ENCODE measurements at regions not wholly inside any gene's neighbourhood (a gene's known extent, or its start where the extent isn't known, plus 50 kb on each side); places are given as distances from the start of the nearest gene placed in this dataset.
"Not testable (repeated sequence)": the region's sequence is repeated elsewhere in the genome, so short reads cannot be mapped to it uniquely, and the experiment has no call there.

- WGBS, 2 experiments (ENCODE audit: insufficient coverage in 2 of 2), result 100% methylated on average over 1 of the region's 1 CpG
- no peaks in the 10 kb centered on the region for H3K4me1 ChIP-seq (ENCODE audit: control insufficient read depth, insufficient read depth, low read length, poor library complexity, severe bottlenecking)
- H3K27ac ChIP-seq (ENCODE audit: low read depth, low read length, severe bottlenecking), result no peak overlapping the region
- H3K9me3 ChIP-seq (ENCODE audit: control insufficient read depth, low read length), result no peaks in the 10 kb centered on the region
- no peak overlapping the region for H3K4me3 ChIP-seq (ENCODE audit: extremely low read depth, insufficient read depth, low read length, poor library complexity, severe bottlenecking)
- no peaks in the 10 kb centered on the region for H3K36me3 ChIP-seq (ENCODE audit: control insufficient read depth, insufficient read depth, low read length)
Measured at GRCh38 chr11:87840786-87841185, 334.5 kb downstream of the RAB38 start.

DNA sequence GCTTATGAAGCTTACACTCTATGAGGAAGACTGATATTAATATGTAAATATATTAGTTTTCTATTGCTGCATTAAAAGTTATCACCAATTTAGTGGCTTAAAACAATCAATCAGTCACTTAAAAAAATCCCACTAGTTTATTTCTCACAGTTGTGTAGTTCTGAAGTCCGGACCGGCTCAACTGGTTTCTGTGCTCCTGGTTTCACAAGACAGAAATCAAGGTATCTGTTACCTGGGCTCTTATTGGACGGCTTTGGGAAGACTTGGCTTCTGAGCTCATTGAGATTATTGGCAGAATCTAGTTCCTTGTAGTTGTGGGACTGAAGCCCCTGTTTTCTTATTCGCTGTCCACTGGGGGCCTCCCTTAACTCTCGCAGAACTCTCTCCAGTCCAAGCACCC, 343.0 kb downstream of the RAB38 start:
- Histone ChIP-seq H3K27ac (ENCODE audit: low read depth, low read length, severe bottlenecking) (no peak overlapping the region), H3K4me1 (ENCODE audit: control insufficient read depth, insufficient read depth, low read length, poor library complexity, severe bottlenecking) (no peaks in the 10 kb centered on the region), H3K36me3 (ENCODE audit: control insufficient read depth, insufficient read depth, low read length) (no peaks in the 10 kb centered on the region), H3K9me3 (ENCODE audit: control insufficient read depth, low read length) (no peaks in the 10 kb centered on the region), H3K4me3 (ENCODE audit: extremely low read depth, insufficient read depth, low read length, poor library complexity, severe bottlenecking) (no peak overlapping the region)
- WGBS, 2 experiments (ENCODE audit: insufficient coverage in 2 of 2), result 100% methylated on average over 5 of the region's 5 CpGs

- Histone ChIP-seq H3K4me1 (ENCODE audit: control insufficient read depth, insufficient read depth, low read length, poor library complexity, severe bottlenecking) (no peaks in the 10 kb centered on the region), H3K27ac (ENCODE audit: low read depth, low read length, severe bottlenecking) (no peak overlapping the region), H3K9me3 (ENCODE audit: control insufficient read depth, low read length) (no peaks in the 10 kb centered on the region), H3K36me3 (ENCODE audit: control insufficient read depth, insufficient read depth, low read length) (no peaks in the 10 kb centered on the region), H3K4me3 (ENCODE audit: extremely low read depth, insufficient read depth, low read length, poor library complexity, severe bottlenecking) (no peak overlapping the region)
- WGBS, 2 experiments (ENCODE audit: insufficient coverage in 2 of 2), result 83 to 92% methylated on average over 2 to 3 of the region's 3 CpGs
Measured at GRCh38 chr11:87820011-87820410, 355.2 kb downstream of the RAB38 start.

DNA sequence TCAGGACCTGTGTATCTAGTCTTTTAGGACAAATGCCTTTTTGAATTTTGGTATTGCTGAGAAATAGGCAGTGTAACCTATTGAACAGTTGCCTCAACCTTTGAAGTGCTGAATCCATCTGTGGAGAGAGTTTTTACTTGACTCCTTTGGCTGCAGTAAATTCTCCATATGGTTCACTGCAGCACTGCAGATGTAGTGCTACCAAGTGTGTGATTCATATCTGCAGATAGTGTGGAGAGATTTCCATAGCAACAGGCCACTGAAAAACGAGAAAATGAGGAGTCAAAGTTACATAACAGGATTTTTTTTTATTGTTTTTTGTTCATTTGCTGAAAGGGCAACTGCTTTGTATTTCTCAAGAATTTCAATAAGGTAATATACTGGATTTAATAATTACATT, 356.1 kb downstream of the RAB38 start:
- no peak overlapping the region for H3K27ac ChIP-seq (ENCODE audit: low read depth, low read length, severe bottlenecking)
- no peaks in the 10 kb centered on the region for H3K4me1 ChIP-seq (ENCODE audit: control insufficient read depth, insufficient read depth, low read length, poor library complexity, severe bottlenecking)
- no peaks in the 10 kb centered on the region for H3K9me3 ChIP-seq (ENCODE audit: control insufficient read depth, low read length)
- no peaks in the 10 kb centered on the region for H3K36me3 ChIP-seq (ENCODE audit: control insufficient read depth, insufficient read depth, low read length)
- no CpG with 5 or more reads among the region's 1 CpG for WGBS, 2 experiments (ENCODE audit: insufficient coverage in 2 of 2)
- H3K4me3 ChIP-seq (ENCODE audit: extremely low read depth, insufficient read depth, low read length, poor library complexity, severe bottlenecking), result no peak overlapping the region

DNA sequence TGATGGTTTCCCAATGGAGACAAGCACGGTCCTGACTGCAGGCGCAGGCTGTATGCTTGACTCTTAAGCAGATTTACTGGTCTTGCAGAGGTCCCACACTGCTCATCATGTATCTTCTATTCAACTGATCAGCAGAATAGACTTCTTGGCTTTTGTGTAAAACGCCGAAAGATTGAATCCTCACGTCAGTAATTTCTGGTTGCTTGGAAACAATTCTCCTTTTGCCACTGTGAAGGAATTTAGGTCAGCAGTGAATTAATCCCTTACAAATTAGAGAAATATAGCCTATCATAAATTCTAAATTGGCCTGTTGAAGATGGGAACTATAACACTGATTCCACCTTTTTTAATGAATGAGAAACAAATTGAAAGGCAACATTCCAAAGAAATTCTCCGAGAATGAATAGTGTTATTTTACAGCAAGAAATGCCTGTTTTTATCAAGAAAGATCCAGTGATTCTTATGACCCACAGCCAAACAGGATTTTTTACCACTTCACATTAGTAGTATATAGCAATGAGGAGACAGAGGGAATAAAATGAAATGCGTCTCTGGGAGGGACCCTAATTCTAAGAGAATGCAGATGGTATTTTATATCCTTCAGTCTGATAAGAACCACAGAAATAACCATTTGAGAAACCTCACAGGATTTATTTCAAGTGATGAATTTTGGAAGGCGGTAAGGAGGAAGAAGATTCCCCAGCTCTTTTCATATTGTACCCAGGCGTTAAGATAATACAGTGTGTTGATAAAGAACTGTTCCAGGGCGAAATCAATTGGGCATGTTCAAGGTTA, 362.5 kb downstream of the RAB38 start:
- 50 to 73% methylated on average over 2 to 5 of the region's 10 CpGs for WGBS, 2 experiments (ENCODE audit: insufficient coverage in 2 of 2)
- H3K36me3 ChIP-seq (ENCODE audit: control insufficient read depth, insufficient read depth, low read length), result no peaks in the 10 kb centered on the region
- no peaks in the 10 kb centered on the region for H3K4me1 ChIP-seq (ENCODE audit: control insufficient read depth, insufficient read depth, low read length, poor library complexity, severe bottlenecking)
- H3K27ac ChIP-seq (ENCODE audit: low read depth, low read length, severe bottlenecking), result no peak overlapping the region
- no peak overlapping the region for H3K4me3 ChIP-seq (ENCODE audit: extremely low read depth, insufficient read depth, low read length, poor library complexity, severe bottlenecking)
- no peaks in the 10 kb centered on the region for H3K9me3 ChIP-seq (ENCODE audit: control insufficient read depth, low read length)

GRCh38 chr11:87810486-87810885, 364.8 kb downstream of the RAB38 start:
- Histone ChIP-seq H3K4me1 (ENCODE audit: control insufficient read depth, insufficient read depth, low read length, poor library complexity, severe bottlenecking) (no peaks in the 10 kb centered on the region), H3K36me3 (ENCODE audit: control insufficient read depth, insufficient read depth, low read length) (no peaks in the 10 kb centered on the region), H3K9me3 (ENCODE audit: control insufficient read depth, low read length) (no peaks in the 10 kb centered on the region), H3K27ac (ENCODE audit: low read depth, low read length, severe bottlenecking) (no peak overlapping the region), H3K4me3 (ENCODE audit: extremely low read depth, insufficient read depth, low read length, poor library complexity, severe bottlenecking) (no peak overlapping the region)
- WGBS, 2 experiments (ENCODE audit: insufficient coverage in 2 of 2), result 92 to 100% methylated on average over 1 to 3 of the region's 4 CpGs

DNA sequence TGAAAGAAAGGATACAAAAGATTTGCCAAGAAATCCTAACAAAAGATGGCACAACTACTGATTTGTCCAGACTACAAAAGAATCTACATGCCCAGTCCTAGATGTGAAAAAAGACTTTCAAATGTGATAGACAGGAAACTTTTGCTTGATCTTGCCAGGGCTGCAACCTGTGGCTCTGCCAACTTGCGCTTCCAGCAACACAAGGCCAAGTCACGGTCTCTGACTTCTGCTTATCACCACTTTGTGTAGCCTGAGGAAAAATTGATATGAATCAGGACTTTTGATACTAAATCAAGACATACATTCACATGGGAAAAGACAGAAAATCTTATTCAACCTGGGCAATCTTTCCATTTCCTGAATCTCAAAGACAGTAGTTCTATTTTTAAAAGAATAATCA, 366.0 kb downstream of the RAB38 start:
- WGBS, 2 experiments (ENCODE audit: insufficient coverage in 2 of 2), result 83 to 100% methylated on average over 1 of the region's 2 CpGs
- Histone ChIP-seq H3K27ac (ENCODE audit: low read depth, low read length, severe bottlenecking) (no peak overlapping the region), H3K4me1 (ENCODE audit: control insufficient read depth, insufficient read depth, low read length, poor library complexity, severe bottlenecking) (no peaks in the 10 kb centered on the region), H3K36me3 (ENCODE audit: control insufficient read depth, insufficient read depth, low read length) (no peaks in the 10 kb centered on the region), H3K9me3 (ENCODE audit: control insufficient read depth, low read length) (no peaks in the 10 kb centered on the region), H3K4me3 (ENCODE audit: extremely low read depth, insufficient read depth, low read length, poor library complexity, severe bottlenecking) (no peak overlapping the region)

- no peak overlapping the region for H3K27ac ChIP-seq (ENCODE audit: low read depth, low read length, severe bottlenecking)
- H3K4me3 ChIP-seq (ENCODE audit: extremely low read depth, insufficient read depth, low read length, poor library complexity, severe bottlenecking), result no peak overlapping the region
- no peaks in the 10 kb centered on the region for H3K36me3 ChIP-seq (ENCODE audit: control insufficient read depth, insufficient read depth, low read length)
- H3K9me3 ChIP-seq (ENCODE audit: control insufficient read depth, low read length), result no peaks in the 10 kb centered on the region
- no peaks in the 10 kb centered on the region for H3K4me1 ChIP-seq (ENCODE audit: control insufficient read depth, insufficient read depth, low read length, poor library complexity, severe bottlenecking)
Measured at GRCh38 chr11:87804176-87804575, 371.1 kb downstream of the RAB38 start.

DNA sequence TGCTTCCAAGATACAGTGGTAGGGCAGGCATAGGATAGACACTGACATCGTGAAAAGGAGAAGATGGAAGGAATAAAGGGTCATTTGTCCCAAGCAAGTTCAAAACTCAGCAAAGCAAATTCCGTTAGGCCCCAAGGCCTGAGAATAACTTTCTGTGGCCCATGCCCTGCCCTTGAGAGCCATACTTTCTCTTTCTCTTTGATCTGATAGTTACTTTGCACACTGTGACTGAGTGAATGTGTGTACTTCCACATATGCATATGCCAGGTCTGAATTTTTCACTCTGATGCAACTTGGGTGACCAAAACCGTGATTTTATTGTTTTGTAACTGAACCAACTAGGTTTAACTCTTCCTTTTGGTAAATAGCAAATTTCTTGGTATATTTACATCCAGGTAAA, 371.5 kb downstream of the RAB38 start:
- Histone ChIP-seq H3K9me3 (ENCODE audit: control insufficient read depth, low read length) (no peaks in the 10 kb centered on the region), H3K27ac (ENCODE audit: low read depth, low read length, severe bottlenecking) (no peak overlapping the region), H3K36me3 (ENCODE audit: control insufficient read depth, insufficient read depth, low read length) (no peaks in the 10 kb centered on the region), H3K4me3 (ENCODE audit: extremely low read depth, insufficient read depth, low read length, poor library complexity, severe bottlenecking) (no peak overlapping the region), H3K4me1 (ENCODE audit: control insufficient read depth, insufficient read depth, low read length, poor library complexity, severe bottlenecking) (no peaks in the 10 kb centered on the region)
- WGBS, 2 experiments (ENCODE audit: insufficient coverage in 2 of 2), result 67 to 83% methylated on average over 1 to 2 of the region's 3 CpGs

DNA sequence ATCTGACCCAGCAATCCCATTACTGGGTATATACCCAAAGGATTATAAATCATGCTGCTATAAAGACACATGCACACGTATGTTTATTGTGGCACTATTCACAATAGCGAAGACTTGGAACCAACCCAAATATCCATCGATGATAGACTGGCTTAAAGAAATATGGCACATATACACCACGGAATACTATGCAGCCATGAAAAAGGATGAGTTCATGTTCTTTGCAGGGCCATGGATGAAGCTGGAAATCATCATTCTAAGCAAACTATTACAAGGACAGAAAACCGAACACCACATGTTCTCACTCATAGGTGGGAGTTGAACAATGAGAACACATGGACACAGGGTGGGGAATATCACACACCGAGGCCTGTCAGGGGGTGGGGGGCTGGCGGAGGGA, 390.4 kb downstream of the RAB38 start:
- WGBS, 2 experiments (ENCODE audit: insufficient coverage in 2 of 2), result 76 to 90% methylated on average over 2 to 3 of the region's 7 CpGs
- H3K9me3 ChIP-seq (ENCODE audit: control insufficient read depth, low read length); H3K4me3 ChIP-seq (ENCODE audit: extremely low read depth, insufficient read depth, low read length, poor library complexity, severe bottlenecking); H3K4me1 ChIP-seq (ENCODE audit: control insufficient read depth, insufficient read depth, low read length, poor library complexity, severe bottlenecking); H3K36me3 ChIP-seq (ENCODE audit: control insufficient read depth, insufficient read depth, low read length); H3K27ac ChIP-seq (ENCODE audit: low read depth, low read length, severe bottlenecking): not testable (repeated sequence)

DNA sequence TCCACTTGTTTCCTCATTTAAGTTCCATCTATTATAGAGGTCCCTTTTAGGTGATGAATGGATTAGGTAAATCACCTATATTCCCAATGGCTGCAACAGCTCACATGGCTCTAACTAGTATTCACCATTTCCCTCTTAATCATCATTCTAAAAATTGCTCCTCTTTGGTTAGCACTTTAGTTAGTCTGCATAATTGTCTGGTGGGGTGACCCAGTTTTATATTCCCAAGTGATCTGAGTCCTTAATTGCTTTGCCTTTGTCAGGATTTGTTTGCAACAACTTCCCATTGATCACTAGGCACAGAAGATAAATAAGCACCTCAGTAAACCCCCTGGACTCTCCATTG, 395.2 kb downstream of the RAB38 start:
- no peak overlapping the region for H3K27ac ChIP-seq (ENCODE audit: low read depth, low read length, severe bottlenecking)
- H3K4me1 ChIP-seq (ENCODE audit: control insufficient read depth, insufficient read depth, low read length, poor library complexity, severe bottlenecking), result peaks cover 5% of the 10 kb centered on the region
- no peak overlapping the region for H3K4me3 ChIP-seq (ENCODE audit: extremely low read depth, insufficient read depth, low read length, poor library complexity, severe bottlenecking)
- no peaks in the 10 kb centered on the region for H3K36me3 ChIP-seq (ENCODE audit: control insufficient read depth, insufficient read depth, low read length)
- H3K9me3 ChIP-seq (ENCODE audit: control insufficient read depth, low read length), result no peaks in the 10 kb centered on the region

All from mesodermal cell (in vitro differentiated cells).